ENCODE measurements at regions not wholly inside any gene's neighbourhood (a gene's known extent, or its start where the extent isn't known, plus 50 kb on each side); places are given as distances from the start of the nearest gene placed in this dataset.

GRCh38 chr10:61211468-61211867 is 241.7 kb downstream of the TMEM26 start:
- TF ChIP-seq EZH2phosphoT487 (IDR thresholded peaks at IDR 0.05; ENCODE audit: borderline replicate concordance, low read length) = no peak
- no peak for TF ChIP-seq EZH2 (IDR thresholded peaks at IDR 0.05; ENCODE audit: low read length, unreplicated experiment)
- no peak for TF ChIP-seq CTCF (conservative IDR thresholded peaks at IDR 0.05; ENCODE audit: low read depth, low read length)
